ENCODE measurements at regions not wholly inside any gene's neighbourhood (a gene's known extent, or its start where the extent isn't known, plus 50 kb on each side); places are given as distances from the start of the nearest gene placed in this dataset.
"Not testable (repeated sequence)": the region's sequence is repeated elsewhere in the genome, so short reads cannot be mapped to it uniquely, and the experiment has no call there.

DNA sequence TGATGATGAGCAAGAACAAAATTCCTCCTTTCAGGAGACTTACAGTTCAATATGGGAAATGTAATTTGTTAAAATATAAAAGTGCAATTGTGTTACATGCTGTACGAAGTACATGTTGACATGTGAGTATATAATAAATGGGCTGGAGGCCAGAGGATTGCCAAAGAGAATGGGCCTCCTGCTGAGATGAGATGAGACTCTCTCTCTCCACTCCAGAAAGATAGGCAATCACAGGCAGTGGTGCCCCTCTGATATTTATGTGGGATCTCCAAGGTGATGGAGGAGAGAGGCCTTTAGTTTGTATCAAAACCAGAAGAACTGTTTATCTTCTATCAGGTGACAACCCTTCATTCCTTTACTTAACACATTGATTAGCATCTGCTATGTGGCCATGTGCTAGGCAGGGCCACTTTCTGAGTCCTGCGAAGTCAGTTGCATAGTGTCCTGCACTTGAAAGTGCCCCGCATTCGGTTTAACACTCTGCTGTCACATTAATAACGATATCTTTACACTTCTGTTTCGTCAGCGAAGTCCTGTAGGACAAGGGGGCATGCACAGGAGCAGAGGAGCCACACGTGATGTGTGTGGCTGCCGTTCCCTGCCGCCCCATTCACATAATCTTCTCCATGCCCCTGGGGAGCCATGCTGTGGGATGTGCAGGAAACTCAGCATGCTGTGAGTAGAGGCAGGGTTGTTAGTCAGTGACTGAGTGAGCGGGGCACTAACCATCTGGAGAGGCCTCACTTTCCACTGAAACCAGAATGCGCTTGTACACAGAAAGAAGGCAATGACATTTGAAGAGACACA, 60.2 kb upstream of the RABL2A start:
- TF ChIP-seq, protein P1, sequence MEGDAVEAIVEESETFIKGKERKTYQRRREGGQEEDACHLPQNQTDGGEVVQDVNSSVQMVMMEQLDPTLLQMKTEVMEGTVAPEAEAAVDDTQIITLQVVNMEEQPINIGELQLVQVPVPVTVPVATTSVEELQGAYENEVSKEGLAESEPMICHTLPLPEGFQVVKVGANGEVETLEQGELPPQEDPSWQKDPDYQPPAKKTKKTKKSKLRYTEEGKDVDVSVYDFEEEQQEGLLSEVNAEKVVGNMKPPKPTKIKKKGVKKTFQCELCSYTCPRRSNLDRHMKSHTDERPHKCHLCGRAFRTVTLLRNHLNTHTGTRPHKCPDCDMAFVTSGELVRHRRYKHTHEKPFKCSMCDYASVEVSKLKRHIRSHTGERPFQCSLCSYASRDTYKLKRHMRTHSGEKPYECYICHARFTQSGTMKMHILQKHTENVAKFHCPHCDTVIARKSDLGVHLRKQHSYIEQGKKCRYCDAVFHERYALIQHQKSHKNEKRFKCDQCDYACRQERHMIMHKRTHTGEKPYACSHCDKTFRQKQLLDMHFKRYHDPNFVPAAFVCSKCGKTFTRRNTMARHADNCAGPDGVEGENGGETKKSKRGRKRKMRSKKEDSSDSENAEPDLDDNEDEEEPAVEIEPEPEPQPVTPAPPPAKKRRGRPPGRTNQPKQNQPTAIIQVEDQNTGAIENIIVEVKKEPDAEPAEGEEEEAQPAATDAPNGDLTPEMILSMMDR (IDR thresholded peaks at IDR 0.05) = not testable (repeated sequence)
- TF ChIP-seq, protein P2, sequence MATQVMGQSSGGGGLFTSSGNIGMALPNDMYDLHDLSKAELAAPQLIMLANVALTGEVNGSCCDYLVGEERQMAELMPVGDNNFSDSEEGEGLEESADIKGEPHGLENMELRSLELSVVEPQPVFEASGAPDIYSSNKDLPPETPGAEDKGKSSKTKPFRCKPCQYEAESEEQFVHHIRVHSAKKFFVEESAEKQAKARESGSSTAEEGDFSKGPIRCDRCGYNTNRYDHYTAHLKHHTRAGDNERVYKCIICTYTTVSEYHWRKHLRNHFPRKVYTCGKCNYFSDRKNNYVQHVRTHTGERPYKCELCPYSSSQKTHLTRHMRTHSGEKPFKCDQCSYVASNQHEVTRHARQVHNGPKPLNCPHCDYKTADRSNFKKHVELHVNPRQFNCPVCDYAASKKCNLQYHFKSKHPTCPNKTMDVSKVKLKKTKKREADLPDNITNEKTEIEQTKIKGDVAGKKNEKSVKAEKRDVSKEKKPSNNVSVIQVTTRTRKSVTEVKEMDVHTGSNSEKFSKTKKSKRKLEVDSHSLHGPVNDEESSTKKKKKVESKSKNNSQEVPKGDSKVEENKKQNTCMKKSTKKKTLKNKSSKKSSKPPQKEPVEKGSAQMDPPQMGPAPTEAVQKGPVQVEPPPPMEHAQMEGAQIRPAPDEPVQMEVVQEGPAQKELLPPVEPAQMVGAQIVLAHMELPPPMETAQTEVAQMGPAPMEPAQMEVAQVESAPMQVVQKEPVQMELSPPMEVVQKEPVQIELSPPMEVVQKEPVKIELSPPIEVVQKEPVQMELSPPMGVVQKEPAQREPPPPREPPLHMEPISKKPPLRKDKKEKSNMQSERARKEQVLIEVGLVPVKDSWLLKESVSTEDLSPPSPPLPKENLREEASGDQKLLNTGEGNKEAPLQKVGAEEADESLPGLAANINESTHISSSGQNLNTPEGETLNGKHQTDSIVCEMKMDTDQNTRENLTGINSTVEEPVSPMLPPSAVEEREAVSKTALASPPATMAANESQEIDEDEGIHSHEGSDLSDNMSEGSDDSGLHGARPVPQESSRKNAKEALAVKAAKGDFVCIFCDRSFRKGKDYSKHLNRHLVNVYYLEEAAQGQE (IDR thresholded peaks at IDR 0.05; ENCODE audit: insufficient read depth in 1 of 2, low read depth in 2 of 2, low read length in 1 of 2) = not testable (repeated sequence)
- TF ChIP-seq POLR2AphosphoS5 (IDR thresholded peaks at IDR 0.05; ENCODE audit: low read depth, low read length); TCF7L2 (IDR thresholded peaks at IDR 0.05; ENCODE audit: low read depth, low read length); SIN3A (IDR thresholded peaks at IDR 0.05; ENCODE audit: borderline replicate concordance, insufficient read depth, low read depth, low read length): not testable (repeated sequence)
